ENCODE measurements at regions not wholly inside any gene's neighbourhood (a gene's known extent, or its start where the extent isn't known, plus 50 kb on each side); places are given as distances from the start of the nearest gene placed in this dataset.
"Not testable (repeated sequence)": the region's sequence is repeated elsewhere in the genome, so short reads cannot be mapped to it uniquely, and the experiment has no call there.

- Histone ChIP-seq H3K56ac (ENCODE audit: extremely low read depth, insufficient read depth, low read length) (no peak overlapping the region), H3K4me1 (ENCODE audit: control insufficient read depth, insufficient read depth, low read length) (no peaks in the 10 kb centered on the region), H3K4me3 (ENCODE audit: insufficient read depth, low read depth, low read length) (no peak overlapping the region), H3K4me2 (ENCODE audit: low read depth, low read length) (no peak overlapping the region), H3K23ac (ENCODE audit: low read depth, low read length) (no peak overlapping the region), H2BK5ac (ENCODE audit: low read depth, low read length, poor library complexity, severe bottlenecking) (no peak overlapping the region), H2BK20ac (ENCODE audit: low read depth, low read length) (no peak overlapping the region), H2BK120ac (ENCODE audit: low read depth, low read length) (peak overlapping the region; percentile 71), H3K9me1 (ENCODE audit: insufficient read depth, low read length) (no peaks in the 10 kb centered on the region), H3K9me3 (ENCODE audit: control insufficient read depth, insufficient read depth, low read length) (no peaks in the 10 kb centered on the region), H4K91ac (ENCODE audit: insufficient read depth, low read depth, low read length) (peak overlapping the region; percentile 9; the same call in 1 of the 2 replicates), H4K20me1 (ENCODE audit: insufficient read depth, low read length) (no peaks in the 10 kb centered on the region), H2BK15ac (ENCODE audit: low read depth, low read length) (peak overlapping the region; percentile 53; the same call in 1 of the 3 replicates), H3K79me1 (ENCODE audit: low read depth in 1 of 2, low read length in 2 of 2) (no peaks in the 10 kb centered on the region), H3K18ac (ENCODE audit: low read depth, low read length) (peak overlapping the region; percentile 41; the same call in 1 of the 2 replicates), H3K36me3 (ENCODE audit: control insufficient read depth, insufficient read depth, low read length) (no peaks in the 10 kb centered on the region), H3K27ac (ENCODE audit: insufficient read depth, low read length) (no peak overlapping the region), H4K8ac (ENCODE audit: low read depth in 2 of 2, low read length in 2 of 2) (0 out of 4 replicates have a peak overlapping the region, but pooled peaks of 1 of the 2 experiments have one; percentile 22), H4K5ac (ENCODE audit: low read depth, low read length) (no peak overlapping the region), H3K9ac (ENCODE audit: low read depth, low read length) (no peak overlapping the region), H2AK5ac (ENCODE audit: low read depth, low read length) (no peak overlapping the region), H2AK9ac (replicated peaks; ENCODE audit: low read depth, low read length, poor library complexity) (no peak overlapping the region), H3K27me3 (ENCODE audit: control insufficient read depth, insufficient read depth, low read length) (no peaks in the 10 kb centered on the region), H2AFZ (replicated peaks; ENCODE audit: low read length, poor library complexity) (peak overlapping the region; percentile 16), H3K14ac (replicated peaks; ENCODE audit: low read depth, low read length) (no peak overlapping the region; the same call in 1 of the 2 replicates), H3K4ac (ENCODE audit: low read depth, low read length) (no peak overlapping the region)
- no peak for TF ChIP-seq CTCF (conservative IDR thresholded peaks at IDR 0.05; ENCODE audit: low read depth, low read length)
- no peak for TF ChIP-seq RCOR1 (IDR thresholded peaks at IDR 0.05; ENCODE audit: insufficient replicate concordance, low read length)
- no peak for TF ChIP-seq POLR2A (IDR thresholded peaks at IDR 0.05; ENCODE audit: low read depth, low read length)
- 0 out of 2 replicates have a peak, but pooled peaks have one; percentile 11 for TF ChIP-seq CEBPB (IDR thresholded peaks at IDR 0.05; ENCODE audit: low read depth, low read length)
- peak; percentile 41 for DNase-seq
- intact Hi-C loops (cut with micrococcal nuclease) (no loop called here), dilution Hi-C loops (cut with HindIII; ENCODE audit: low sequenced_read_pairs, unreplicated experiment) (no loop called here), in situ Hi-C loops (cut with MboI; ENCODE audit: low sequenced_read_pairs) (no loop called here)
- no TSS peak for BruUV-seq (replicated peaks)
- ATAC-seq (ENCODE audit: low read depth) = peak; percentile 49; the same call in 1 of the 2 replicates
- WGBS, 2 experiments (ENCODE audit: extremely low coverage in 2 of 2, insufficient read length in 1 of 2) = no CpG with 5 or more reads among the region's 11 CpGs
- ChIA-PET POLR2A (ENCODE audit: unreplicated experiment) (no interaction called here), CTCF (no interaction called here)
These were observed 366.7 kb upstream of the FAT1 start for GRCh38 chr4:187090401-187090800.

GRCh38 chr4:187090832-187091231, 367.2 kb upstream of the FAT1 start:
- H3K9me3 ChIP-seq (ENCODE audit: control insufficient read depth, insufficient read depth, low read length); H3K79me1 ChIP-seq (ENCODE audit: low read depth in 1 of 2, low read length in 2 of 2); in situ Hi-C loops (cut with MboI; ENCODE audit: low sequenced_read_pairs); H3K36me3 ChIP-seq (ENCODE audit: control insufficient read depth, insufficient read depth, low read length); H3K23ac ChIP-seq (ENCODE audit: low read depth, low read length); H3K27me3 ChIP-seq (ENCODE audit: control insufficient read depth, insufficient read depth, low read length); DNase-seq; POLR2A ChIA-PET (ENCODE audit: unreplicated experiment); dilution Hi-C loops (cut with HindIII; ENCODE audit: low sequenced_read_pairs, unreplicated experiment); H3K27ac ChIP-seq (ENCODE audit: insufficient read depth, low read length); BruUV-seq (replicated peaks); H3K4me3 ChIP-seq (ENCODE audit: insufficient read depth, low read depth, low read length); H3K4ac ChIP-seq (ENCODE audit: low read depth, low read length); H2BK5ac ChIP-seq (ENCODE audit: low read depth, low read length, poor library complexity, severe bottlenecking); H3K4me2 ChIP-seq (ENCODE audit: low read depth, low read length); H3K56ac ChIP-seq (ENCODE audit: extremely low read depth, insufficient read depth, low read length); H3K9me1 ChIP-seq (ENCODE audit: insufficient read depth, low read length); H4K5ac ChIP-seq (ENCODE audit: low read depth, low read length); H2AK9ac ChIP-seq (replicated peaks; ENCODE audit: low read depth, low read length, poor library complexity); H3K4me1 ChIP-seq (ENCODE audit: control insufficient read depth, insufficient read depth, low read length); H3K9ac ChIP-seq (ENCODE audit: low read depth, low read length); H2AK5ac ChIP-seq (ENCODE audit: low read depth, low read length); intact Hi-C loops (cut with micrococcal nuclease); H4K20me1 ChIP-seq (ENCODE audit: insufficient read depth, low read length); ATAC-seq (ENCODE audit: low read depth); CTCF ChIA-PET; H3K14ac ChIP-seq (replicated peaks; ENCODE audit: low read depth, low read length); H2BK20ac ChIP-seq (ENCODE audit: low read depth, low read length): not testable (repeated sequence)
- Histone ChIP-seq H2BK15ac (ENCODE audit: low read depth, low read length) (peak overlapping the region; percentile 53; the same call in 1 of the 3 replicates), H2AFZ (replicated peaks; ENCODE audit: low read length, poor library complexity) (peak overlapping the region; percentile 16), H3K18ac (ENCODE audit: low read depth, low read length) (peak overlapping the region; percentile 41; the same call in 1 of the 2 replicates), H4K8ac (ENCODE audit: low read depth in 2 of 2, low read length in 2 of 2) (0 out of 4 replicates have a peak overlapping the region, but pooled peaks of 1 of the 2 experiments have one; percentile 22), H2BK120ac (ENCODE audit: low read depth, low read length) (peak overlapping the region; percentile 71), H4K91ac (ENCODE audit: insufficient read depth, low read depth, low read length) (peak overlapping the region; percentile 9; the same call in 1 of the 2 replicates)
- WGBS, 2 experiments (ENCODE audit: extremely low coverage in 2 of 2, insufficient read length in 1 of 2) = no CpG with 5 or more reads among the region's 6 CpGs
